Motor neuron (in vitro differentiated cells): ENCODE measurements at regions not wholly inside any gene's neighbourhood (a gene's known extent, or its start where the extent isn't known, plus 50 kb on each side); places are given as distances from the start of the nearest gene placed in this dataset.

ENCODE experiments used
- ATAC-seq, 8 experiments: fragments of 200-7000 bp; cut with Tn5 transposase; replicated peaks in 6 of 8; 2 replicates each; pipeline ENCODE4 v1.8.0; 2021; ENCODE audit warnings: mild to moderate bottlenecking in 8 of 8, moderate library complexity in 8 of 8
- H3K27ac ChIP-seq, 2 donors: fragments of 250-450 bp; sonication (Bioruptor Pico); 2 replicates each; pipeline ENCODE4 v1.9.0; 2021; ENCODE audit warnings: antibody characterized with exemption in 2 of 2, mild to moderate bottlenecking in 2 of 2, moderate library complexity in 1 of 2
- H3K4me1 ChIP-seq, 2 donors: fragments of 250-450 bp; sonication (Bioruptor Pico); replicated peaks in 1 of 2; 2 replicates each; pipeline ENCODE4 v1.6.1; 2021; ENCODE audit warnings: antibody characterized with exemption in 2 of 2, mild to moderate bottlenecking in 2 of 2, moderate library complexity in 1 of 2
- H3K4me3 ChIP-seq, 5 donors: fragments of 250-450 bp; sonication (Bioruptor Pico); 2 replicates each; pipeline ENCODE4 v1.9.0; 2021; ENCODE audit warnings: antibody characterized with exemption in 5 of 5, mild to moderate bottlenecking in 5 of 5, moderate library complexity in 4 of 5
- WGBS, 10 experiments: fragments of 450-650 bp; shearing (Covaris generic); methylation state at CpG; one replicate each; pipeline ENCODE4 v1.0.0; 2022; 5-methylcytosine and 5-hydroxymethylcytosine counted together
- in situ Hi-C, 9 experiments: fragments of 400-800 bp; cut with MboI; loops; one replicate each; pipeline ENCODE4 v1.15.0; 2021; ENCODE audit warnings: low sequenced_read_pairs in 9 of 9, low pct_unique_long_range_greater_than_20kb in 2 of 9; ENCODE audit not compliant: unreplicated experiment in 9 of 9

DNA sequence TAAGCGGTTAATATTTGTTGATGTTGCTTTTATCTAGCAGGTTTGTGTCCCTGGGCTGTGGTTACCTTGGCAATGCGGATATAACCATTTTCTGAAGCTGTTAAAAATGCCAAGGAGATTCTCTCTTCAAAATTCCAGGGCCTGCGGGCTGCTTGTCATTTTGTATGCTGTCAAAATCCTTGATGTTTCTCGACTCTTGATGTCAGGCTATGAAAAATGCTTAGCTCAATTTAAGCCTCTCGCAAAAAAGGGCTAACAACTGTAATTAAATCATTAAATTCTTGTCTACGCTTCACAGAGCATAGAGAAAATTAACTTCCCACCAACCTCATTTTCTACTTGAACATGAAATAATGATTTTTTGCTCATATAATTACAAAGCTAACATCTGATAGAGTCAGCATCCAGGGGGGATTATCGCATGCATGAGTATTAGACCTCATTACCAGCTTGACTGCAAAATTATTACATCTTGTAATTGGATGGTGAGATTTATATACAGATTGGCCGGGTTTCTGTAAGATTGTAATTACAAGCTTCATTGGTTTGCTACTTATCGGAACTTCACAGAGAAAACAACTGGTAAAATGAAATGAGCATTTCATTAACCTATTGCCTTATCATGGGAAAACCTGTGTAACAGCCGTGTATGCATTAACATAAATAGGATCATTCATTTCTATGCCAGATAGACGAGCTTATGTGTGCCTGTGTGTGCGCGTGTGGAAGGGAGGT is 83.1 kb upstream of the IRX1 start:
- in situ Hi-C loops: no loop called here
- Histone ChIP-seq H3K27ac (no peak overlapping the region), H3K4me1 (peaks cover 0 to 20% of the 10 kb centered on the region in 2 donors), H3K4me3 (no peak overlapping the region)
- peak in 2 of 8 experiments; percentile 39 to 41 for ATAC-seq
- WGBS, 10 experiments: 26 to 88% (median 63%) methylated on average over 1 to 13 of the region's 13 CpGs

DNA sequence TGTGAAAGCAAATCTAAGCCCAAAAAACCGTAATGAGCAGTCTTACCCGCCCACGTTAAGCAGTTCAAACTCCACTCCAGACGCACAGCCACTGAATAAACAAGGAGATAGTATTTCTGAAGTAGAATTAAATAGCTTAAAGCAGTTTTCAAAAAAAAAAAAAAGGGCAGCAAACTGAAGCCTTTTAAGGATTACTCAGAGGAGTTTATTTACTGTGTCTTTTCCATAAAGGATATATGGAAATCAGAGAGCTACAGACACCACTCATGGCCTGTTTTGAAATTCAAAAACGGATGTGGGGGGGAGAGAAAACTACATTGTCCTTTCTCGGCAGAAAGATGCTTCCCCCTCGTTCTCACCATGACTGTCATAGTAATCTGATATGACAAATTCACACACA is 83.7 kb upstream of the IRX1 start:
- Histone ChIP-seq H3K27ac (no peak overlapping the region), H3K4me3 (no peak overlapping the region), H3K4me1 (peaks cover 0 to 16% of the 10 kb centered on the region in 2 donors)
- WGBS, 10 experiments: 0 to 86% (median 40%) methylated on average over 1 to 7 of the region's 7 CpGs; no CpG with 5 or more reads in 1 of the 10 experiments
- in situ Hi-C loops: no loop called here
- ATAC-seq: peak in 3 of 8 experiments; percentile 29 to 80 (median 36)

DNA sequence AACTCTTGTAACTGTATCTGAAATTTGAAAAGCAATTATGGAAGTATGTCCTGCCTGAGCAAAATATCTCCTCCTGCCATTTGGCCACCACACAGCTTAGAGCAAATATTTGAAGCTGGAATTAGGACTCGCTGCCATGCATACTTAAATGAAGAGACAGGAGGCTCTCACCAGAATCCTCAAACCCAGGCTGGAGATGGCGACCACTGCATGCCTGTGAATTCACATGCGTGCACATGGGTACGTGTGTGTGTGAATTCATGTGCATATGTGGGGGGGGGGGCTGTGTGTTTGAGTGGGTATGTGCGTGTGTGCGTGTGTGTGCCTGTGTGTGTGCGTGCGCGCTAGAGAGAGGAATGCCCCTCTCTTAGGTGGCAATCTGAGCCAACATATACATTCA is 84.1 kb upstream of the IRX1 start:
- in situ Hi-C loops: no loop called here
- 20 to 100% (median 85%) methylated on average over 1 to 6 of the region's 9 CpGs; no CpG with 5 or more reads in 2 of the 10 experiments for WGBS, 10 experiments
- Histone ChIP-seq H3K4me3 (no peak overlapping the region), H3K4me1 (peaks cover 0 to 16% of the 10 kb centered on the region in 2 donors), H3K27ac (no peak overlapping the region)
- ATAC-seq: no peak

DNA sequence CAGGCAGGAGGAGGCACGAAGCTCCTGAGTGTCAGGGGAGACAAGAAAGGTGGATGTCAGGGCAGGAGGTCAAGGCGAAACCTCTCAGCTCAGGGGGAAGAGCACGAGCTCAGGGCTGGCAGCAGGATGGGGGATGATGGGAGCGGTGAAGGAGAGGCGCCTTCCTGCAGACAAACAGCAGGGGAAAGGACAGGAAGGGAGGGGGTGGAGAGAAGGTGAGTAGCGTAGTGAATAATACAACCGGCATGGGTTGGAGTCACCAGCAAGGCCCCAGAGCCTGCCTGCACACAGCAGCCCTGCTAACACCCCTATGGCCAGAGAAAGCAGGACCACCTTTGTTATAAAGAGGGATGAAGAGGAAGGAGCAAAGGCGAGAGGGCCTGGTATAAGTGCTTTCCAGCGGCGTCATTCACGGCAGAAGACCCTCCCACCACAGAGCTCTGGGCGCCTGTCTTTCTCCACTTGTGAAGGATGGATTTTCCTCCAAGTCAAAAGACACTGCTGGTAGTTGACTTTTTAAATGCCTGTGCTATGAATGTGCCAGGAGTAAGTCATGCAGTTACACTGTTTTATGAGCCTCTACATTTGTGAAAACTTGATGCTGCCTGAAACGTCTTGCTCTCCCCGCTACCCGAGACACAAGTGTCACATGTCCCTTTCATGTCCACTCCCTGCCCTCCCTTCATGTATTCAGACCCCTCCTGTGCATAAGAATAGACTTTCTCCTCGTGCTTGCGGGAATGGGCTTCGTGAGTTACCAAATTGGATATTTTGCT is 84.8 kb upstream of the IRX1 start:
- ATAC-seq: peak in 2 of 8 experiments; percentile 18 to 44

DNA sequence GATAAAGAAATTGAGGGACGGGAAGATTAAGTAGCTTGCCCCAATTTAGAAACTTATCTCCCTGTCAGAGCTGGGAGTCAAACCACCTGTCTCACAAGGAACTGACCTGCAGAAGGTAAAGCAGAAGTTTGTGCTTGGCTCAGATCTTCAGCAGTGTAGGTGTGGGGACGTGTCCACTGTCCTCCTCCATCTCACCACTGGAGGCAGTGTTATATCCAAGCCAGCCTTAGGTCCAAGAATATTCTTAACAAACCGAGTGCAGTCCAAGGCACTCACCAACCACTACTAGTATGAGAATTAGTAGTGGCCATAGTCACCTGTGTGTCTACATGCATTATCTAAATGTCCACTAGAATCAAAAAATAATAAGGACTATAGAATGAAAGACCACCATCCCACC is 86.3 kb upstream of the IRX1 start:
- WGBS, 10 experiments: 0 to 100% (median 80%) methylated on average over 1 to 3 of the region's 3 CpGs; no CpG with 5 or more reads in 3 of the 10 experiments
- no peak overlapping the region for H3K27ac ChIP-seq
- in situ Hi-C loops: no loop called here
- no peak overlapping the region for H3K4me3 ChIP-seq
- H3K4me1 ChIP-seq: peaks cover 0 to 16% of the 10 kb centered on the region in 2 donors
- ATAC-seq: peak in 1 of 8 experiments; percentile 38

More for the DNA sequence above, 84.8 kb upstream of the IRX1 start:
- Histone ChIP-seq H3K4me3 (no peak overlapping the region), H3K27ac (no peak overlapping the region), H3K4me1 (peaks cover 0 to 16% of the 10 kb centered on the region in 2 donors)
- in situ Hi-C loops: no loop called here
- WGBS, 10 experiments: 0 to 81% (median 66%) methylated on average over 1 to 10 of the region's 18 CpGs

DNA sequence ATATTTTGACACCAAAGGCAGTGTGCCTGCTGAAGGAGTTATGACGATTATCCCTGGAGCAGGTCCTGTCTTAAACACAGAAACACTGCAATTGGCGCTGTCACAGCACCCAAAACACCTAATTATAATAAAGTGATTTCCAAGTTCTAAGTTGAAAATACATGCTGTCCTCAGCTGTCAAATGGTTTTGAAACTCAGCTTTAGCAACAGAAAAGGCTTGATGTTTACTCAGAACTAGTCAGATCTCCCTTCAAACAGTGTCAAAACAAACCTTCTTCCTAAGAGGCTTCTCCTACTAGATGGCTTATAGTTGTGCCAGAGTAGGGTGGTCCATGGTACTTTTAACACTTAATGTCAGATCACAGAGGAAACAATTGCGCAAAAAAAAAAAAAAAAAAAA is 87.2 kb upstream of the IRX1 start:
- Histone ChIP-seq H3K4me1 (peaks cover 0 to 16% of the 10 kb centered on the region in 2 donors), H3K4me3 (no peak overlapping the region), H3K27ac (no peak overlapping the region)
- 28 to 100% (median 91%) methylated on average over 1 to 3 of the region's 3 CpGs; no CpG with 5 or more reads in 1 of the 10 experiments for WGBS, 10 experiments
- in situ Hi-C loops: no loop called here
- ATAC-seq: no peak

DNA sequence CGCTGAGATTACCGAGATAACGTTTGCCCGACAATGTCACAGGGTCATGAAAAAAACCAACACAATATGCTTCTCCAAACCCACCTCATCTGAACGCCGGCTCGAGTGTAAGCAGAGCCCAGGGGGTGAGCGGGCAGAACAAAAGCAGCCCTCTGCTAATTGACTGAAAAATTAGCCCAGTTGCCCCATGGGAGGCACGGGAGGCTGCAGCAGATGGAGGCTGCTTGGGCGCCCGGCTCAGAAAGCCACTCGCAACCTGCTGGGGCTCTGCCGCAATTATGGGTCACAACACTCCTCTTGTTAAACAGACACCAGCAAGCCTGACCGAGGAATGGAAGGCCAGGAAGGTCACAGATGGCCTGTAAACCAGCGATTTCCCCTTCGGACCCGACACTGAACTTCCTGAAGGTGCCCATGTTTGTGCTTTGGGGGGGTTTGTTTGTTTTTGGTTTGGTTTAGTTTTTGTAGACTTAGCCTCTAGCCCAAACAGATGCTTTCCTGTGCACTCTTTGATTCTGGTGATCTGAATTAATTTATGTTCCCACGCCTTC is 104.6 kb upstream of the IRX1 start:
- no peak for ATAC-seq
- in situ Hi-C loops: no loop called here
- Histone ChIP-seq H3K4me1 (peaks cover 0 to 21% of the 10 kb centered on the region in 2 donors), H3K4me3 (no peak overlapping the region), H3K27ac (no peak overlapping the region)
- 69 to 100% (median 90%) methylated on average over 1 to 10 of the region's 18 CpGs; no CpG with 5 or more reads in 3 of the 10 experiments for WGBS, 10 experiments

DNA sequence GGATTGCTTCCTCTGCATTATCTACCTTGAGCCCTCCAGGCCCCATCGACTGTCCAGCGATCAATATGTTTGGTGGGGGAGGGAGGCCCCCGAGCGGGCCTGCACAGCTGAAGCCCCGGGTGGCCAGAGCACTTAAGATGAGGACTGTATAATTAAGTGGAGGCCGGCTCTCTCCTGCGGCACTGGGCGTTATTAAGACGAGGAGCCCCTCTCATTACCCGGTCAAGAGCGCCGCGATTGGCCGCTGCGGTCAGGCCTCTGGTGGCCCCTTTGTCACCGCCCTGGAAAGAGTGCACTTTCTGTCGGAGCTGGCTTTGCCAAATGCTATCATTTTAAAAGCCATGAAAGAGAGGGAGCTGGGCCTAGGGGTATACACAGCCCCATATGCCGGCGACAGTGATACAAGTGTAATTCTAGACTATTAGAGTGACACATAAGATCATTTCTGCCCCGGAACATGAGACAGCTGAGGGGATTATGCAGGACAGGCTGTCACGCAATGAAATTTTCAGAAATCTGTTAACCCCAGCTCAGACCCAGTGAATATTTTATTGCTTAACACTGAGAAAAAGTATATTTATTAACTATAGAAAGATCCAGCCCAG is 106.3 kb upstream of the IRX1 start:
- H3K27ac ChIP-seq: no peak overlapping the region
- H3K4me3 ChIP-seq: no peak overlapping the region
- in situ Hi-C loops: no loop called here
- H3K4me1 ChIP-seq: peaks cover 0 to 21% of the 10 kb centered on the region in 2 donors
- WGBS, 10 experiments: 21 to 88% (median 55%) methylated on average over 1 to 11 of the region's 21 CpGs; no CpG with 5 or more reads in 2 of the 10 experiments
- ATAC-seq: peak in 3 of 8 experiments; percentile 57 to 72 (median 68)

DNA sequence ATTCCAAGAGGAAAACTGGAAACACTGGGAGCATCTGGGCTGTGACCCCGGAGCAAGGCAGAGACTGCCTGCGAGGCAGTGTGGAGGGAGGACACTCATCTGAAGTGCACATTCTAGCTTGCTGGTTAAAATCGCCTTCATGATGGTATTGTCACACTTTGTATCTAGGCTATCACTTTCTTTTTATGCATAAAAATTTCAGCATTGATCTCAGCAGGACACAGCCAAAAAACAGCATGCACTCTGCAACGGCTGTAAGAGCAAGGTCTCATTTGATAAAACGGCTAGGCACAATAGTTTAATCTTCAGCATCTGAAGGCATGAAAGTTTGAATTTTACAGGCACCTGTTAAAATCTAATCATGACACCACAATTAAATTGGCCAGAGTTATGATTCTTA is 110.8 kb upstream of the IRX1 start:
- in situ Hi-C loops: no loop called here
- WGBS, 10 experiments: 0 to 100% (median 63%) methylated on average over 1 to 4 of the region's 5 CpGs; no CpG with 5 or more reads in 1 of the 10 experiments
- no peak for ATAC-seq

DNA sequence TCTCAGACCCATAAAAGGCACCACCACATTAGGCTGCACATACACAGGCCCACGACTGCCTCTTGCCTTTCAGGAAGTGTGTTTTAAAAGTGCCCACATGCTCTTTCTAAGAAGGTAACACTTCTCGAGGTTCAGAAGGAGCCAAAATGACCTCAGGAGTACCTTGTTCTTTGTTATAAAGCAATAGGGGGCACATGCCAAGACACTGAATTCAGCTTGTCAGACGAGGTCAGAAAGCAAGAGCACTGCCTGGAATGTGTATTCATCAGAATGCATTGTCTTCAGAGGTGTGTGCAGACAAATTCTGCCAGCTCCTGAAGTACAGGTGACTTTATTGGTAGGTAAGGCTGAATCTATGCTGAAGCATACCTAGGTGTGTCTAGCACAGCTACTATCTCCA is 114.5 kb upstream of the IRX1 start:
- no peak for ATAC-seq
- H3K4me3 ChIP-seq: no peak overlapping the region
- in situ Hi-C loops: no loop called here
- 0 to 71% (median 40%) methylated on average over 1 to 3 of the region's 3 CpGs; no CpG with 5 or more reads in 3 of the 10 experiments for WGBS, 10 experiments
- H3K4me1 ChIP-seq: no peaks in the 10 kb centered on the region
- H3K27ac ChIP-seq: no peak overlapping the region

More for the DNA sequence above, 110.8 kb upstream of the IRX1 start:
- no peak overlapping the region for H3K4me3 ChIP-seq
- H3K27ac ChIP-seq: no peak overlapping the region
- peaks cover 0 to 6% of the 10 kb centered on the region in 2 donors for H3K4me1 ChIP-seq

DNA sequence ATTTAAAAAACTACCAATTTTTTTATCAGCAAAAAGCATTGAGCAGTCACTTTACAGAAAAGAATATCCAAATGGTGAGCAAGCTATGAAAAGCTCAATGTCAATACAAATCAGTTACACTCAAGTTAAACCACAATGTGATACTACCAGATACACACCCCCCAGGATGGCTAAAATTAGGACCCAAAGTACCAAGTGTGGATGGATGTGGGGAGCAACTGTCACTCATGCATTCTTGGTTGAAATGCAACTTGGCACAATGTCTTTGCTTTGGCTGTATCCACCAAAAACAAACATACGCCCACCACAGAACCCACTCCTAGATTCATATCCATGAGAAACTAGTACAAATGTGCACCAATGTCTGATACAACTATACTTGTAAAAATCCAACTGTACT is 120.0 kb upstream of the IRX1 start:
- no peak overlapping the region for H3K4me3 ChIP-seq
- H3K27ac ChIP-seq: no peak overlapping the region
- ATAC-seq: no peak
- no peaks in the 10 kb centered on the region for H3K4me1 ChIP-seq
- in situ Hi-C loops: no loop called here
- WGBS, 10 experiments: 40 to 100% (median 100%) methylated on average over 1 of the region's 1 CpG; no CpG with 5 or more reads in 7 of the 10 experiments

DNA sequence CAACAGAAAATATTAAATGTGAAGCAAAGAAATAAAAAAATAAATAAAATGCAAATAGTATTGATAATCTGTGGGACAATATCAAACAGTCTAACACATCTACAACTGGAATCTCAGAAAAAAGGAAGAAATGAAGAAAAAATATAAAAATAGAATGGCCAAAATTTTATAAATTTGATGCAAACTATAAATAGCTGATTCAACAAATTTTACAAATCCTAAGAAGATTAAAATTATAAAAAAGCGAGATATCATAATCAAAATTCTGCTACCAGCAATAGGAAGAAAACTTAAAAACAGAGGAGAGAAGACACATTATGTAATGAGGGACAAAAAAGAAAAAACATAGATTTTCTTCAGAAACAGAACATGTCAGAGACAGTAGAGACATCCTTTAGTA is 129.2 kb upstream of the IRX1 start:
- Histone ChIP-seq H3K27ac (no peak overlapping the region), H3K4me1 (peaks cover 0 to 10% of the 10 kb centered on the region in 2 donors), H3K4me3 (no peak overlapping the region)
- in situ Hi-C loops: no loop called here
- 0 to 95% (median 38%) methylated on average over 1 of the region's 1 CpG for WGBS, 10 experiments
- no peak for ATAC-seq

DNA sequence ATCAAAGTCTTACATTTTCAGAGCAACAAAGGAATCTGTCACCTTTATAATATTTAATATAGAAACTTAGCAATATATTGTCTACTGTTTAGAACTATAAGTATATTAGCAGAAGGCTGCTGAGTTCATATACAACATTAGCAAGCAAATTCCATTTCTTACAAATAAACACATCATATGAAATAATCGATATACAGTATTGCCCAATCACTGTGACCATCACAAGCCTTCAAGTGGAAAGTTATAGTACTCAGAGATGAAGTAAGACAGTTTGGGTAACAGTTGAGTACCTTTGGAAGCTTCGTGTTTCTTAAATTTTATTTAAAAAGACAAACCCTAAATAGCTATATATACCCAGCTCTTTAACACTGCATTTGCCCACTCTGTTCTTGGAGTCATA is 135.2 kb upstream of the IRX1 start:
- Histone ChIP-seq H3K27ac (no peak overlapping the region), H3K4me3 (no peak overlapping the region), H3K4me1 (peaks cover 0 to 14% of the 10 kb centered on the region in 2 donors)
- 0 to 100% (median 21%) methylated on average over 1 to 2 of the region's 2 CpGs; no CpG with 5 or more reads in 2 of the 10 experiments for WGBS, 10 experiments
- ATAC-seq: no peak
- in situ Hi-C loops: no loop called here
